ENCODE measurements at regions not wholly inside any gene's neighbourhood (a gene's known extent, or its start where the extent isn't known, plus 50 kb on each side); places are given as distances from the start of the nearest gene placed in this dataset.

DNA sequence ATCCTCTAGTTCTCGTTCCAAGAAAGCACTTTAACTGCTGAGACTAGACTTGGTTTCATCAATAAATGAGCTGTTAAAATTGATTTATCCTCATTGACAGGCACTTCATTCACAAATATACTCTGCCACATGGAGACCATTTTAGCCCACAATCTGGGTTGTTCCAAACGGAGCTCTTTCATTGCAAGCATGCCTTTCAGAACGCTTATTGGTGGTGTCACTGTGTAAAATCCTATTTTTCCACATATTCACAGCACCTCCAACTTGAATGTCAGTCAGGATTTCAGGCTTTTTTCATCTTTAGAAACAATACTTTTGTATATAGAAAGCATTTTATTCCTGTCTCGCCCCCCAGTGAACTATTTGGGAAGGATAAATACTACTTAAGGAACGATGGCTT, 424.7 kb upstream of the NRP1 start:
- FAIRE-seq (no peak), DNase-seq (ENCODE audit: insufficient read length, low spot score) (no peak)

DNA sequence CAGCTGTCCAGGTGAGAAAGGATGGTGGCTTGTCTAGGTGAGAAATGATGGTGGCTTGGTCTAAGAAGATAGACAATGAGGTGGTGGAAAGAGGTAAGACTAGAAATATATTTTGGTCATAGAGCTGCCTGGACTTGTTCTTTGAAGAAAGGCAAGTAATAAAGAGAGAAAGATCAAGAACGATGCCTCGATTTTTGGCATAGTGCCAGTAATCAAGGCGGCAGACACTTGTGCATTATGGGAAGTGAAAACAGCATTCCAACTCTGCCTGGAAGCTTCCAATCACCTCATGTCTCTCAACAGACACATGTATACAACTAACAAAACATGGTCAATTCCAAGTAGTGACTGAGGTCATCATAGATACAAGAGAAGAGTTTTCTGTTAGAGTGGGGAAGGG, 423.8 kb upstream of the NRP1 start:
- no peak for DNase-seq (ENCODE audit: insufficient read length, low spot score)
- no peak for FAIRE-seq

DNA sequence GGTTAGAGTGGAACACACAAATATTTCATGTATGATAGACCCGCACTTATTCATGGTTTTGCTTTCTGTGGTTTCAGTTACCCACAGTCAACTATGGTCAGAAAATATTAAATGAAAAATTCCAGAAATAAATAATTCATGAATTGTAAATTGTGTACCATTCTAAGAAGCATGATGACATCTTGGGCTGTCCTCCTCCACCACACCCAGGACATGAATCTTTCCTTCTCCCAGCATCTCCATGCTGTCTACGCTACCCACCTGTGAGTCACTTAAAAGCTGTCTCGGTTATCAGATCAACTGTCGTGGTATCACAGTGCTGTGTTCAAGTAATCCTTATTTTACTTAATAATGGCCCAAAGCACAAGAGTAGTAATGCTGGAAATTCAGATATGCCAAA, 419.6 kb upstream of the NRP1 start:
- FAIRE-seq, result no peak
- DNase-seq (ENCODE audit: insufficient read length, low spot score), result no peak

DNA sequence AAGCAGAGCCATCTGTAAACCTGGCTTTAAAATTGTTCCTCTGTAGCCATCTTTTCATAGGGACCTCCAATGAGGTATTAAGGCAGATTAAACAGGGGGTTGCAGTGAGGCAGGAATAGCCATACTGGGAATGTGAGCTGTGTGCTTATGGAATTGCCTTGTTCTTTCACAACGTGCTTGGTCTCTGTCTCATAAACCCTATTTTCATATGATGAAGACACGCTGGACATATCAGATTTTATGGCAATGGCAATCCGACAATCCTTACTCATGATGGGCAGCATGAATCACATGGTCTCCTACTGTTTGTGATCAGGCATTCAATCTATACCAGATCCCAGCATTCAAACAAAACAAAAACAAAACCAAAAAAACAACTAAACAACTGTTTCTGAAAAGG, 418.9 kb upstream of the NRP1 start:
- DNase-seq (ENCODE audit: insufficient read length, low spot score) (no peak), FAIRE-seq (no peak)

DNA sequence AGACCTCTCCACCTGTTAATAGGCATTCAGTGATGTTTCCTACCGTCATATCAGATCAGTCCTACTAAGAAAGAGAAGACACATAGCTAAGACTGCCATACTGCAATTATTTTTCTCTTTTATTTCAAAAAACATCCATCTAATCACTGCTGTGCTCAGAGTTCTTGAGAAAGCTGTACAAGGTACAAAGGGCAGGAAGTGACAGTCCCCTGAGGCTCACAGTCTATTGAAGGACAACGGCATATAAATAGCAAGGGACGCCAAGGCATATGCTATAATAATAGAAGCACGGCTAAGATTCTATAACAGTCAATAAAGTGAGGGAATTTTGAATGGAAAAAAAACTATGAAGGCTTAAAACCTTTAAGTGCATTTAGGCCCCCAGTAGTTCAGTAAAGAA, 415.3 kb upstream of the NRP1 start:
- DNase-seq (ENCODE audit: insufficient read length, low spot score) (no peak), FAIRE-seq (no peak)

DNA sequence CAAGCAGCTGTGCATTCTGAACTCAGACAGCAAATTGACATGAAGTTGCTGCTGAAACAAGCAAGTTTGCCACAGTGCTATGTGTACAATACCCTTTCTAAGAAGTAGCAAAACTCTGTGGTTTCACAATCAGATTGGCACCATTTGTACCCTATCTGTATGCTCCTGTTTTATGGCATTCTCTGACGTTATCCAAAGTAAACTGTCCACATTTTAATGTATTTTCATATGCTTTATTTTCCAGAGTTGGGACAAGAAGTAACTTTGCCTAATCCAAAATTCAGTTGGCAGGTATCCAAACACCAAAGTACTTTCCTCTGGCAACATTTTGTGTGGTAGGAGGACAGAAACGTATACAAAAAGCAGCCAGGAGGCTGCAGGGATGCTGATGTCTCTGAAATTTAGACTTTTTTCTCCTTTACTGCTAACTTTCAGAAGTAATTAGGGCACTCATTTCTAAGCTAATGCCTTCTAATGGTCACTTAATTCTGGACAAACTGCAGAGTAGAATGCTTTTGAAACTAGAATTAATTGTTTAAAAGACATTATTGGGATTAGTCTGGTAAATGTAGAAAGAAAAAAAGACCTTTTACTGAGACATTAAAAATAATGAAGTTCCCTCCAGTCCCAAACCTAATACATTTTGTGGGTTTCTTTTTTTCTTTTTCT, 414.7 kb upstream of the NRP1 start:
- FAIRE-seq (no peak), DNase-seq (ENCODE audit: insufficient read length, low spot score) (no peak)

DNA sequence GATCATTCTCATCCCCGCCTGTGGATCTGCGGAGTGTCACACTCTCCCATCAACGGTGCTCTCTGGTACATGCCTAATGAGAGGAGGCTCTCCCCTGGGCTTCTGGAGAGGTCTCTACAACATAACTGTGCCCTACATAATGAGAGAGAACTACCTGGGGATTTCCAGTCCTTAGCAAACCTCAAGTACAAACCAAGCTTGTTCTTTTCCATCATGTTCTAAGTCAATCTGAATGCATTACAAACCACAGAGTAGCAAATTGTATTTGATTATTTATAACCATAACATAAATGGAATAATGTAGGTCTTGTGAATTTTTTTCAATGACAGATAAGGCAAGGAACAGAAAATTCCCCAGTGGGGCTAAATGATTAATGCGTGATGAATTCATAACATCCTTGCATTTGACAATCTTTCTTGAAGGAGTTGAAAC, 412.4 kb upstream of the NRP1 start:
- FAIRE-seq (no peak), DNase-seq (ENCODE audit: insufficient read length, low spot score) (no peak)

DNA sequence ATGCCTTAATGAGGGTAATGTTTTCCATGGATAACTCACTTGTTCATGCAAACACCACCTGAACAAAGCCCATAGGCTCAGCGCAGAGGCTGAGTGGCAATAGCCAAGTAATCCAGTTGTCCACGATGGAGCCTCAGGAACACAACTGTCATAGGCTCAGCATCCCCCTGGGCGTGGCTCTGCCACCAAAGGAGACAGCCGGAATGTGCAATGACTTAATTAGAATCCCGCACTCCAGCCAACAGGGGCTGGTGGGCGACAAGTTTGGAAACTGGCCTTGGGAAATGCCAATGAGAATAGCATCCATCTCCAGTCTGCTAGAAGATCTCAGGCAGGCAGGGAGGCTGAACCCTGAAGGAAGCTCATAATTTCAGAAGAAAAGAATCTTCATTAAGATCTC, 411.7 kb upstream of the NRP1 start:
- no peak for DNase-seq (ENCODE audit: insufficient read length, low spot score)
- no peak for FAIRE-seq

DNA sequence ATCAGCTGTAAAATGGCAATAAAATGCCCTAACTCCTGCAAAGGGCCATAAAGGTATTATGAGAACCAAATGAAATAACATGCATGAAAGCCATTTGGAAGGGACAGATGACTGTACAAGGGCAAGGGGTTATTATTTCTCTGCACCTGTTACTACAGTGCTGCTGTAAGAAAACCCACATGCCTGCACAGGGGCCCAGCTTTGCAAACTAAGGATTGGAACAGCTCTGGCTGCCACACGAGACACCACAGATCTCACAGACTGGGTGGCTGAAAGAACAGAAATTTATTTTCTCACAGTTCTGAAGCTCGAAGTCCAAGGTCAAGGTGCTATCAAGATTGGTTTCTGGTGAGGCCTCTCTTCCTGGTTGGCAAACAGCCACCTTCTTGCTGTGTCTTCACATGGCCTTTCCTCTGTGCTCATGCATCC, 409.0 kb upstream of the NRP1 start:
- DNase-seq (ENCODE audit: insufficient read length, low spot score) (no peak), FAIRE-seq (no peak)

DNA sequence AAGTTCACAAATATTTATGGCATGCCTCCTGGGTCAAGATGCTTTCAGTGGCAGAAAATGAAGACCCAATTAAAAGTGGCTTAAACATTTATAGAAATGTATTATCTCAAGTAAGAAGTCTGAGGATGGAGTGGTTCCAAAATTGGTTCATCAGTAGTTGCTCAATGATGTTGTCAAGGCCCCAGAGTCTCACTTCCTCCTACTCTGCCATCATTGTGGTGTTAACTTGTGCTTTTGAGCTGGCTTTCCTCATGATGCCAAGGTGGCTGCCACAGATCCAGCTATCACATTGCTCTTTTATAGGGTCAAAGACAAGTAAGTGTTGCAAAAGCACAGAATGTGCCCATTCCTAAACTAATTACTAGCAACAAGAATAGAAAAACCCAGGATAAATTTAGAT, 404.6 kb upstream of the NRP1 start:
- FAIRE-seq, result no peak
- DNase-seq (ENCODE audit: insufficient read length, low spot score), result no peak

DNA sequence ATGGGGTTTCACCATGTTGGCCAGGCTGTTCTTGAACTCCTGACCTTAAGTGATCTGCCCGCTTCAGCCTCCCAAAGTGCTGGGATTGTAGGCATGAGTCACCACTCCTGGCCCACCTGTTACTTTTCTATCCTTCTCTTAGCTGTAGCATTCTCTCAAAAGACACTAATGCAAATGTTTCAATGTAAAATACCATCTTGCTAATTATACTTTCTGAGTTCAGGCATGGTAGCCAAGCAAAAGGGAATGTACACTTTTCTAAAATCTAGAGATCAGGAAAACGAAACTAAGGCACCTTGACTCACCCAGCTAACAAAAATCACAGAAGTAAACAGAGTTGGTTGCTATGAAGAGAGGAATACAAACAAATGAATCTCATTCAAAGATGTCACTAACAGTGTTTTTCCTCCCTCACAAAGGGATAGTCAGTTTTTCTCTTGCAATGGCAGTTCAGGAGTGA, 401.0 kb upstream of the NRP1 start:
- FAIRE-seq (no peak), DNase-seq (ENCODE audit: insufficient read length, low spot score) (no peak)

DNA sequence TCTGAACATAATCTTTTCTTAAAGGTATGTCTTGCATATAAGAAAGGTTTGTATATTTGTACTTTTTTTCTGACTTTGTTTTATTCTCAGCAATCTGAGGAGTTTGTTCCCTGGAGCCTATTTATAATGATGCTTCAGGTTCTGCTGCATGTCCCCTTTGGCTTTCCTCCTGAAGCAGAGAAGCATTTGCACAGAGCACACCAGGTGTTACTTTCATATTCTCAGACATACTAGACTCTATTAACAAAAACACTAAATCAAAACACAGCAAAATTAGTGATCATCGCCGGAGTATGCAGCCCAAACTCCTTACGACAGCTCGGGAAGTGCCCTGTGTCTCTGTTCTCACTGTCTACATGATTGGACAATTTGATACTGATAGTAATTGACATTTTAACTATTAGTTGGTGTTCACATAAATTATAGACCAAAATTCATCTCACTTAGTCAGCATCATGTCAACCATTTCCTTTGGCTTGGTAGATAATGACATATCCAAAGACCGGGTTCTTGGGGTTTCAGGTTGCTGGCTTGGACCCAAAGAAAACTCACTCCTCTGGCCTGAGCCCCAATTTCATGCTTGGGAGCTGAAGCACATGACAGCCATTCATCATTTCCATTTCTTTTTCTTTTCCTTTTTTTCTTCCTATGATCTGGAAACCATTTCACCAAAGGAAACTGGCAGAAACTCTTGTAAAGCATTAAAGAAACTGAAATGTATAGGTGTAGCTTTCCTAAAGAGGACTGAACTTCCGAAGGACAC, 400.1 kb upstream of the NRP1 start:
- DNase-seq (ENCODE audit: insufficient read length, low spot score) (no peak), FAIRE-seq (no peak)

DNA sequence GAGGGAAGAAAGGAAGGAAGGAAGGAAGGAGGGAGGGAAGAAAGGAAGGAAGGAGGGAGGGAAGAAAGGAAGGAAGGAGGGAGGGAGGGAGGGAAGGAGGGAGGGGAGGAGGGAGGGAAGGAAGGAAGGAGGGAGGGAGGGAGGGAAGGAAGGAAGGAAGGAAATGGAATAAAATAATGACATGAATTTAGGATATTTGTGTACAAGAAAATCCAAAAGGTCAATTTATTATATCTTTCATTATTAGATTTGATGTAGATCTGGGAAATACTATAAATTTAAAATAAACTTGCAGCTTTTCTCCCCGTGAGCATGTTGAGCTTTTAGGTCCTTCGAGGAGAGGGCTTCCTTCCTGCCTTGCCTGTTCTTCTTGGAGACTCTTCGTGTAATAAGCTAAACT, 398.6 kb upstream of the NRP1 start:
- FAIRE-seq (no peak), DNase-seq (ENCODE audit: insufficient read length, low spot score) (no peak)

DNA sequence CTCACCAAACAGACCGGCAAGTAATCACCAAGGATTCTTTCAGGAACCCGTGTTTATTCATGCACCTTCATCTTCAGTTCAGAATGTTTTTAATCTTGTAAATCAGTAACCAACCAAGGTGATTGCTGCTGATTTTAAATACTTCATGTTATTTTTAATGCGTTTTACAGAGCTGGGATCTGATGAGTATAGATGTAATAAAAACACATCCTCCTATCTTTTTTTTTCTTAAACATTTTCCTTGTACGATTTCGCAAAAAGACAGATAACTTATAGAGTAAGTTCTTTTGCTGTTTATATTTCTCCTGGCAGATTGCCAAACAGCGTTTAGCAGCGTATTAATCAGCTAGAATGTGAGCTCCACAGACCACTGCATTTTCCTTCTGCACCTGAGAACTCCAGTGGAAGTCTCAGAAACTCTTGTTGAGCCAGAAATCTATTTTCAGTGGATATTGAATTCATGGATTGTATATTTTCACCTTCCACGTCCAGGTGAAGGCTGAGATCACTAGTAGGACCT, 397.8 kb upstream of the NRP1 start:
- DNase-seq (ENCODE audit: insufficient read length, low spot score), result no peak
- no peak for FAIRE-seq

DNA sequence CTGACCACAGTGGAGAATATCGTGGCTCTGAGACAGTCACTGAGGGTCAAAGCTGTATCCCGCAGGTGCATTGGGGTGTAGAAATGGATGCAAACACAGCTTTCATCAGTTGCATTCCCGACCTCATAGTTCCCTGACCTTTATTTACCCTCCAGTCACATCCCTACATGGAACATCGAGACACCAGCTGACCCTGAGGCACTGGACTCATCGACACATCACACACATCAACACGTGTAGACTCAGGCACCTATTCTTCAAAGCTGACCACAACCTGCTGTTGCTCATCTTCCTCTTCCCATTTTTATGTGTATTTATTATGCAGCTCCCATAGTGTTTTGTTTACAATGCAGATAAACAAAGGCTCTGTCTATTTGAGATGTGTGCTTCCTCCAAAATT, 396.9 kb upstream of the NRP1 start:
- no peak for FAIRE-seq
- DNase-seq (ENCODE audit: insufficient read length, low spot score), result no peak

DNA sequence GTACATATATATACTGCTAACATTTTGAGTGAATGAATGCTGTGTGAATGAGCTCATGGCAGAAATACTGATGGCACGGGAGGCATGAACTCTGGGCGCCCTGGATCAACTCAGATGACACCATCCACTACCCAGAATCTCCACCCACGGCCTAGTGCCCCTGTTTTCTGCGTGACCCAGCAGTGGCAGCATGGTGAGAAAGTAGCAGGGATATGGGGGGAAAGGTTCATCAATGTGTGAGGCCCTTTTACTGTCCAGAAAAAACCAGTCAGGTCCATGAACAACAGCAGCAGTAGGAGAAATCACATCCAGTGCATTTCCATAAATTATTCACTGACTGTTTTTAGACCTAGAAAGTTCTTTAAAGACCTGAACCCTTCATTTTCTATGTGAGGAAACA, 391.0 kb upstream of the NRP1 start:
- no peak for FAIRE-seq
- no peak for DNase-seq (ENCODE audit: insufficient read length, low spot score)

DNA sequence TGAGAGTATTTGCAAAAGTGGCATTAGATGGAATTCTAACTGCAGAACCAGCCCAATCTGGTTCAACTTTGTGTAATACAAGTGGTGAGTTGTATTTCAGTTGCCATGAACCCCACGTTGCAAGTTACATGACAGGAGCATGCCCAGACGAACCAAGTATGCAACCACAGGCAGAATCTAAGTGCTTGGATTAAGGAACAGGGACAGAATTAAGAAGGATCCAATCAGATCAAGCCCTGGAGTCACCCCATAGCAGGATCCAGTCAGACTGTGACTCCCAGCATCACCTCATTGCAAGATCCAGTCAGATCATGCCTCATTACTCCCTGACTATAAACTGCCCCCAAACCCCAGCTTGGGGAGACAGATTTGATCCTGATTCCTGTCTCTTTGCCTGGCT, 388.7 kb upstream of the NRP1 start:
- FAIRE-seq, result no peak
- no peak for DNase-seq (ENCODE audit: insufficient read length, low spot score)

DNA sequence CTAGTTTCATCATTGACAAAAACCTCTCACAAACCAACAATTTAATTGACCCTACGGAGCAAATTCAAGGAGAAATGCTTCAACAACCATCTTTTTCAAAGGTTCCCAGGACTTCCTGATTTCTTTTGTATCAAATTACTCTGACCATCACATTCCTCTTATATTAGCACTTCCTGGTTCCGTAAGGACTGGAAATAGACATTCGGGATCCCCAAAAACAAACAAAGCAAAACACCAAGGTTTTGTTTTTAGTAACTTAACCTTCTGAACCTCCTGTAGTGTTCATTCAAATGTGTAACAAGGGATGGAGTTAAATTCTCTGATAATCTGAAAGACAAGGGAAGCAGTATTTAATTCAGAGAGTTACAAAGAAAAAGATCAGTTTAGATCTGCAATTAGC, 387.6 kb upstream of the NRP1 start:
- FAIRE-seq, result no peak
- no peak for DNase-seq (ENCODE audit: insufficient read length, low spot score)

DNA sequence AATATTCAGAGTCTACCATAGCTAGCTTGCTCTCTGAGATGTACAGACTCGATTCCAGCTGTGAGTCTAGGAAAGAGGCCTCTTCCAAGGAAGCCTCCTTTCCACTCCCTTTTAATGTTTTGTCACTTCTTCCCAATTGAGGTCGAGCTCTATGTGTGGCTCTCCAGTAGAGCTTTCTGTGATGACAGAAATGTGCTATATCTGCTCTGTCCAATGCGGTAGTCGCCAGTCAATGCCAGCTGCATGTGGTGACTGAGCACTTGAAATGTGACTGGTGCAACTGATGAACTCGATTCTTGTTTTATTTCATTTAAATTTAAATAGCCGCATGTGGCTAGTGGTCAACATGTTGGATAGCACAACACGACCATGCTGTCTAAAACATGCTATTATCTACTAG, 387.0 kb upstream of the NRP1 start:
- FAIRE-seq, result no peak
- DNase-seq (ENCODE audit: insufficient read length, low spot score), result no peak

DNA sequence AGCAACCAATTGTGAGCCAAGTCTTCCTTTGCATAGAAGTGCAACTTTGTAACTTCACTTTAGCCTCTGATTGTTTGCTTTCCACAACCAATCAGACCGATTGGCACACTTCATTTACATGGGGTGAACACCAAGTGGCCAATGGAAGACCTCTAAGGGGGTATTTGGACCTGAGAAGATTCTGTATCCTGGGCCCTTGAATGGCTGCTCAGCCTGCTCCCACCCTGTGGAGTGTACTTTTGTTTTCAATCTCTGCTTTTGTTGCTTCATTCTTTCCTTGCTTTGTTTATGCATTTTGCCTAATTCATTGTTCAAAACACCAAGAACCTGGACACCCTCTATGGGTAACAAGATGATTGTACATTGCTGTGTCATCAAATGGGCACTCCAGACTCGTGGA, 385.7 kb upstream of the NRP1 start:
- no peak for FAIRE-seq
- DNase-seq (ENCODE audit: insufficient read length, low spot score), result no peak

DNA sequence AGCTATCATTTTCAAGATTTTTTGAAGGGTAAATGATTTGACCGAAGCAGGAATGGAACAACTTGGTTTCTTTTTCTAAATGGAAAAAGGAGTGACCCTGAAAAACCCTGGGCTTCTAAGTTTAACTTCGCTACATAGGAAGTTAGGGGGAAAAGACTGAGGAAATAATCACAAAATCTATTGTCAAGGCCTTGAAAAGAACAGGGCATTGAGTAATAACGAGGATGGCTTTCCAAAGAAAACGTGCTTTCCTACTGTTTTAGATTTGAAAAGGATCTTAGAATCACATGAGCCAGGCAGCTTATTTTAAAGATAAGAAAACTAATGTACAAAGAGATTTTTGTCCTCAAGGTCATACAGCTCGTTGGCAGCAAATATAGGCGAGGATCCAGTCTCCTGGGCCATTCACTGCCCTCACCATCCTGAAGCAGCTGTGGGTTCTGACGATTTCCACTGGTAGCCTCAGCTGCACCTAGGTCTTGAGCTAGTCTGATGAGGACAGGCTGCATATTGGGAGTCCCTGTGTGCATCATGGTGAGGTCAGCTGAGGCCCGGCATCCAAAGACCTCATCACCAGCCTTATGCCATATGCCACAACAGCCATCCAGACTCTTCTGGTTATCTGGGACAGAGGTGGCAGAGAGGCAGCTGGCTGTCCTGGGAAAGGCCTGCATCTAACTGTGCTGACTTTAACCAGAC, 384.7 kb upstream of the NRP1 start:
- FAIRE-seq (no peak), DNase-seq (ENCODE audit: insufficient read length, low spot score) (no peak)
